OCI-LY1 (cell line): ENCODE measurements at regions not wholly inside any gene's neighbourhood (a gene's known extent, or its start where the extent isn't known, plus 50 kb on each side); places are given as distances from the start of the nearest gene placed in this dataset.

Experiments
- H2AFZ ChIP-seq: fragments of 200-600 bp; sonication (generic), shearing (Covaris generic); 2 replicates; pipeline ENCODE4 v1.6.0; 2014; ENCODE audit warnings: antibody characterized with exemption, mild to moderate bottlenecking, low read length
- H3F3A ChIP-seq: fragments of 200-600 bp; sonication (generic), shearing (Covaris generic); 2 replicates; pipeline ENCODE4 v1.6.0; 2014; ENCODE audit warnings: mild to moderate bottlenecking, antibody characterized with exemption, low read length, moderate library complexity; ENCODE audit not compliant: insufficient read depth
- H3K27ac ChIP-seq: fragments of 200-600 bp; sonication (generic); 2 replicates; pipeline ENCODE4 v1.5.1; 2014; ENCODE audit warnings: low read length, mixed run types, mild to moderate bottlenecking, low read depth; ENCODE audit not compliant: poor library complexity, severe bottlenecking
- H3K27me3 ChIP-seq: fragments of 200-600 bp; sonication (generic); 2 replicates; pipeline ENCODE4 v1.6.0; 2014; ENCODE audit warnings: antibody characterized with exemption, mild to moderate bottlenecking, low read length, moderate library complexity; ENCODE audit not compliant: insufficient read depth
- H3K36me3 ChIP-seq: fragments of 200-600 bp; sonication (generic); 2 replicates; pipeline ENCODE4 v1.6.1; 2014; ENCODE audit warnings: mild to moderate bottlenecking, antibody characterized with exemption, low read length, moderate library complexity, mixed read lengths; ENCODE audit not compliant: insufficient read depth
- H3K4me1 ChIP-seq: fragments of 200-600 bp; sonication (generic); 2 replicates; pipeline ENCODE4 v1.5.1; 2014; ENCODE audit warnings: mild to moderate bottlenecking, low read length, moderate library complexity; ENCODE audit not compliant: insufficient read depth, severe bottlenecking
- H3K4me2 ChIP-seq: fragments of 200-600 bp; sonication (generic), shearing (Covaris generic); 2 replicates; pipeline ENCODE4 v1.6.1; 2014; ENCODE audit warnings: low read length
- H3K4me3 ChIP-seq: fragments of 200-600 bp; sonication (generic); 2 replicates; pipeline ENCODE4 v1.5.1; 2014; ENCODE audit warnings: low read length, low read depth, mild to moderate bottlenecking, mixed read lengths; ENCODE audit not compliant: poor library complexity, severe bottlenecking
- H3K79me2 ChIP-seq: fragments of 200-600 bp; shearing (Covaris generic); 2 replicates; pipeline ENCODE4 v1.6.1; 2016; ENCODE audit warnings: mixed run types, low read length, mixed read lengths; ENCODE audit not compliant: insufficient read depth
- H3K9ac ChIP-seq: fragments of 200-600 bp; sonication (generic), shearing (Covaris generic); 2 replicates; pipeline ENCODE4 v1.6.1; 2014; ENCODE audit warnings: mild to moderate bottlenecking, low read length, mixed read lengths
- H3K9me2 ChIP-seq: fragments of 200-600 bp; sonication (generic), shearing (Covaris generic); 2 replicates; pipeline ENCODE4 v1.6.1; 2014; ENCODE audit warnings: low read depth, mild to moderate bottlenecking, low read length, mixed read lengths
- H3K9me3 ChIP-seq: fragments of 200-600 bp; shearing (Covaris generic); 2 replicates; pipeline ENCODE4 v1.6.1; 2014; ENCODE audit warnings: low read length, mixed read lengths
- H4K20me1 ChIP-seq: fragments of 200-600 bp; sonication (generic), shearing (Covaris generic); 2 replicates; pipeline ENCODE4 v1.6.0; 2016; ENCODE audit warnings: mild to moderate bottlenecking, low read length; ENCODE audit not compliant: insufficient read depth
- EZH2 ChIP-seq: fragments of 200-600 bp; sonication (generic), shearing (Covaris generic); IDR thresholded peaks from 2 replicates; pipeline ENCODE4 v1.8.0; 2017; ENCODE audit warnings: borderline replicate concordance, mixed run types, mild to moderate bottlenecking, antibody characterized with exemption, low read length, moderate library complexity, mixed read lengths
- TF ChIP-seq, protein P1 (sequence below): fragments of 200-600 bp; sonication (generic), shearing (Covaris generic); IDR thresholded peaks from 2 replicates; pipeline ENCODE4 v1.5.1; 2017; ENCODE audit warnings: mild to moderate bottlenecking, antibody characterized with exemption, low read length, moderate library complexity, mixed read lengths

DNA sequence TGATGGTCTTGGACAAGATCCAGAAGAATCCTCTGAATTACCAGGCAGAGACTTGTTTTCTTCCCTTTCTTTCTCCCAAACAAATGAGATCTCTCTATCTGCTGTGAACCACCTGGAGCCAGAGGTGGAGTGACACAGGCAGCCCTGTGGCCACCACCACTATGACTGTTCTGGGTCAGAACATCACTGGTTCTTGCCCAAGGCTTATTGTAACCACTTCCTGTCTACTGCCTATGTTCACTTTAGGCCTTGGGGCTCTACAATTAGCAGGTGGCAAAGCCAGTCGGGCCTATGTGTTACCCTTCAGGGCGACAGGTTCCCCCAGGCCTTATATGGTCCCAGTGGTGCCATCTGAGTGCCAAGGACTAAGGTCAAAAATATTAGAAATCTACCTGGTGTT is 161.2 kb downstream of the GLUD2 start:
- no peaks in the 10 kb centered on the region for H3F3A ChIP-seq
- no peaks in the 10 kb centered on the region for H3K4me1 ChIP-seq
- no peak overlapping the region for H2AFZ ChIP-seq
- TF ChIP-seq, protein P1, sequence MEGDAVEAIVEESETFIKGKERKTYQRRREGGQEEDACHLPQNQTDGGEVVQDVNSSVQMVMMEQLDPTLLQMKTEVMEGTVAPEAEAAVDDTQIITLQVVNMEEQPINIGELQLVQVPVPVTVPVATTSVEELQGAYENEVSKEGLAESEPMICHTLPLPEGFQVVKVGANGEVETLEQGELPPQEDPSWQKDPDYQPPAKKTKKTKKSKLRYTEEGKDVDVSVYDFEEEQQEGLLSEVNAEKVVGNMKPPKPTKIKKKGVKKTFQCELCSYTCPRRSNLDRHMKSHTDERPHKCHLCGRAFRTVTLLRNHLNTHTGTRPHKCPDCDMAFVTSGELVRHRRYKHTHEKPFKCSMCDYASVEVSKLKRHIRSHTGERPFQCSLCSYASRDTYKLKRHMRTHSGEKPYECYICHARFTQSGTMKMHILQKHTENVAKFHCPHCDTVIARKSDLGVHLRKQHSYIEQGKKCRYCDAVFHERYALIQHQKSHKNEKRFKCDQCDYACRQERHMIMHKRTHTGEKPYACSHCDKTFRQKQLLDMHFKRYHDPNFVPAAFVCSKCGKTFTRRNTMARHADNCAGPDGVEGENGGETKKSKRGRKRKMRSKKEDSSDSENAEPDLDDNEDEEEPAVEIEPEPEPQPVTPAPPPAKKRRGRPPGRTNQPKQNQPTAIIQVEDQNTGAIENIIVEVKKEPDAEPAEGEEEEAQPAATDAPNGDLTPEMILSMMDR = no peak
- no peak for TF ChIP-seq EZH2
- no peak overlapping the region for H3K4me2 ChIP-seq
- H3K9ac ChIP-seq = no peak overlapping the region
- no peak overlapping the region for H3K27ac ChIP-seq
- no peaks in the 10 kb centered on the region for H3K9me3 ChIP-seq
- no peaks in the 10 kb centered on the region for H3K27me3 ChIP-seq
- no peaks in the 10 kb centered on the region for H4K20me1 ChIP-seq
- no peaks in the 10 kb centered on the region for H3K9me2 ChIP-seq
- H3K36me3 ChIP-seq = no peaks in the 10 kb centered on the region
- H3K79me2 ChIP-seq = no peaks in the 10 kb centered on the region
- H3K4me3 ChIP-seq = no peak overlapping the region

DNA sequence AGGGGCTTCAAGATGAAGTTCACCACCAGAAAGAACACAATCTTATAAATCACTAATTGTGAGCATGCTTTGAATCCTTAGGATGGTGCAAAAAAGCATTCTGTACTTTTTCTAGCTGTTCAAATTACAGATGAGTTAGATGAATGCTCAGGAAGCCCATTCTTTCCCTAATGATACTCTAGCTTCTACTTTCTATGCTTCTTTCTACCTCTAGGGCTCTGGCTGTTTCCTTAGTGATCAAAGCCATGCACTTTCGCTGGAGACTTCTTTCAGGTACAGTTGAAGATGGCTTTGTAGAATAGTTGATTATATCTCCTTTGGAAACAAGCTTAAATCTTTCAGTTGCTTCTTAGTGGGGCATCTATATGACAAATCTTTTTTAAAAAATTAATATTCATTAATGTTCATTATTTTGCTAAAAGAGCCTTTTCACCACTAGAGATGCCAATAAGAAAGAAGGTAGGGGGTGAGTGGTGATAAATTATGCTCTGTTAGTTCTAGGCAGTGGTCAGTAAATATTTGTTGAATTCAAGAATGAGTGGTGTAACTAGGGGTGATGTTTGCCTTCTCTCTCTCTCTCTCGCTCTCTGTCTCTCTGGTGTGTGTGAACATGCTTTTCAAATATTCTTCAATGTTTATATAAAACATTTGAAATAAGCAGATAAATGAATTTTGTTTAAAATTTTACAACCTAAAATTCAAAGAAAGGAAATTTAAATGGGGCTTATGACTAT is 169.4 kb downstream of the GLUD2 start:
- no peak for TF ChIP-seq EZH2
- TF ChIP-seq, protein P1 = no peak
- Histone ChIP-seq H3K27me3 (no peaks in the 10 kb centered on the region), H3K4me1 (no peaks in the 10 kb centered on the region), H4K20me1 (no peaks in the 10 kb centered on the region), H3K4me3 (no peak overlapping the region), H3K9me2 (no peaks in the 10 kb centered on the region), H2AFZ (no peak overlapping the region), H3K27ac (no peak overlapping the region), H3F3A (no peaks in the 10 kb centered on the region), H3K9ac (no peak overlapping the region), H3K79me2 (no peaks in the 10 kb centered on the region), H3K4me2 (no peak overlapping the region), H3K36me3 (no peaks in the 10 kb centered on the region), H3K9me3 (no peaks in the 10 kb centered on the region)

DNA sequence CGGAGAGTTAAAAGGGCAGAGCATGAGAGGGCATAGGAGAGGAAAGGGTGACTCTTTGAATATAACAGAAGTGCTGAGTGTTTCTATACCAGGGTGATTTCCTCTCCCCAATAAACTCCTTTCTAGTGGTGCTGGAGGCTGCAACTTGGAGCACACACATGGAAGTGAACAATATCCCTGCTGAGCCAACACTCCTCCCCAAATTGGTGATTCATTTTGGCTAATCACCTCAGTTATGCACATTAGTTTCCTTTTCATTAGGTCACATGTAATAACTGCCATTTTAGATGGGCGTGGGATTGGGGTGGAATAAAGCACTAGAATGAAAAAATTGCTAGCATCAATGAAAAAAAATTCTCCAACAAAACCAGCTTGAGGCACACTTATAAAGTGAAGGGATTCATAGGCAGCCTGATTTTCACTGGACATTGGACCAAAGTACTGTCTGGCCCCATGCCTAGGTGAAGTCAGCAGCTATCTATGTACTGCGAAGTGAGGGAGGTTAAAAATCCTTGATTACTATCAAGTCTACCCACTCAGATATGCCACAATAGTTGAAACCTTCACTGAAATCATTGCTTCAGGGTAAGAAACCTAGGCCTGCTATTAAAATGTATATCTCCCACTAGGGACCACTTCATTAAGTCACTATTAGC is 174.0 kb downstream of the GLUD2 start:
- Histone ChIP-seq H2AFZ (no peak overlapping the region), H3K9me3 (no peaks in the 10 kb centered on the region), H3K27ac (no peak overlapping the region), H3K9me2 (no peaks in the 10 kb centered on the region), H3K27me3 (no peaks in the 10 kb centered on the region), H3F3A (no peaks in the 10 kb centered on the region), H4K20me1 (no peaks in the 10 kb centered on the region), H3K9ac (no peak overlapping the region), H3K79me2 (no peaks in the 10 kb centered on the region), H3K4me1 (no peaks in the 10 kb centered on the region), H3K4me3 (no peak overlapping the region), H3K4me2 (no peak overlapping the region), H3K36me3 (no peaks in the 10 kb centered on the region)
- no peak for TF ChIP-seq EZH2
- TF ChIP-seq, protein P1 = no peak
